Motor neuron (in vitro differentiated cells): ENCODE measurements at regions not wholly inside any gene's neighbourhood (a gene's known extent, or its start where the extent isn't known, plus 50 kb on each side); places are given as distances from the start of the nearest gene placed in this dataset.

Experiments used
- ATAC-seq, 8 experiments: fragments of 200-7000 bp; cut with Tn5 transposase; replicated peaks in 6 of 8; 2 replicates each; pipeline ENCODE4 v1.8.0; 2021; ENCODE audit warnings: mild to moderate bottlenecking in 8 of 8, moderate library complexity in 8 of 8
- H3K27ac ChIP-seq, 2 donors: fragments of 250-450 bp; sonication (Bioruptor Pico); 2 replicates each; pipeline ENCODE4 v1.9.0; 2021; ENCODE audit warnings: antibody characterized with exemption in 2 of 2, mild to moderate bottlenecking in 2 of 2, moderate library complexity in 1 of 2
- H3K4me1 ChIP-seq, 2 donors: fragments of 250-450 bp; sonication (Bioruptor Pico); replicated peaks in 1 of 2; 2 replicates each; pipeline ENCODE4 v1.6.1; 2021; ENCODE audit warnings: antibody characterized with exemption in 2 of 2, mild to moderate bottlenecking in 2 of 2, moderate library complexity in 1 of 2
- H3K4me3 ChIP-seq, 5 donors: fragments of 250-450 bp; sonication (Bioruptor Pico); 2 replicates each; pipeline ENCODE4 v1.9.0; 2021; ENCODE audit warnings: antibody characterized with exemption in 5 of 5, mild to moderate bottlenecking in 5 of 5, moderate library complexity in 4 of 5
- WGBS, 10 experiments: fragments of 450-650 bp; shearing (Covaris generic); methylation state at CpG; one replicate each; pipeline ENCODE4 v1.0.0; 2022; 5-methylcytosine and 5-hydroxymethylcytosine counted together
- in situ Hi-C, 9 experiments: fragments of 400-800 bp; cut with MboI; loops; one replicate each; pipeline ENCODE4 v1.15.0; 2021; ENCODE audit warnings: low sequenced_read_pairs in 9 of 9, low pct_unique_long_range_greater_than_20kb in 2 of 9; ENCODE audit not compliant: unreplicated experiment in 9 of 9

DNA sequence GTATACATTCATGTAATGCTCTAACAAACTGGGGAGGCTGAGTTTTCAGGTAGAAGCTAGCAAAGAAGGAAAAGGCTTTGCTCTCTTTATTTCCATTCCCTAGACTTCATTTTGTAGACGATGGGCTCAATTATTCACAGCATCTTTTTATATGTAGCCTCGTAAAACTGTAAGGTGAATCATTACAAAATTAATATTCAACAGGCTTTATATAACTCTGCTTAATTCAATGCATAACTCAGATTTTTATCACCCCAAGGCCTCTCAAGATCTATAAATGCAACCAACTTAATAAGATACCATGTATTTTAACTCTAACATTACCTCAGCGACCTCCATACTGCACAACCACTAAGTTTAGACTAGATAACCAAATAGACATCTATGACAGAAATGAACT, 63.0 kb upstream of the FRMD4B start:
- ATAC-seq, result no peak
- 13 to 100% (median 91%) methylated on average over 2 to 3 of the region's 3 CpGs for WGBS, 10 experiments
- Histone ChIP-seq H3K4me1 (peaks cover 0 to 7% of the 10 kb centered on the region in 2 donors), H3K4me3 (no peak overlapping the region), H3K27ac (no peak overlapping the region)
- in situ Hi-C loops, result loop anchor here in 2 of 9 experiments (25.0 kb wide), 1 partner anchor 213 kb away; no protein-coding TSS in a partner anchor

DNA sequence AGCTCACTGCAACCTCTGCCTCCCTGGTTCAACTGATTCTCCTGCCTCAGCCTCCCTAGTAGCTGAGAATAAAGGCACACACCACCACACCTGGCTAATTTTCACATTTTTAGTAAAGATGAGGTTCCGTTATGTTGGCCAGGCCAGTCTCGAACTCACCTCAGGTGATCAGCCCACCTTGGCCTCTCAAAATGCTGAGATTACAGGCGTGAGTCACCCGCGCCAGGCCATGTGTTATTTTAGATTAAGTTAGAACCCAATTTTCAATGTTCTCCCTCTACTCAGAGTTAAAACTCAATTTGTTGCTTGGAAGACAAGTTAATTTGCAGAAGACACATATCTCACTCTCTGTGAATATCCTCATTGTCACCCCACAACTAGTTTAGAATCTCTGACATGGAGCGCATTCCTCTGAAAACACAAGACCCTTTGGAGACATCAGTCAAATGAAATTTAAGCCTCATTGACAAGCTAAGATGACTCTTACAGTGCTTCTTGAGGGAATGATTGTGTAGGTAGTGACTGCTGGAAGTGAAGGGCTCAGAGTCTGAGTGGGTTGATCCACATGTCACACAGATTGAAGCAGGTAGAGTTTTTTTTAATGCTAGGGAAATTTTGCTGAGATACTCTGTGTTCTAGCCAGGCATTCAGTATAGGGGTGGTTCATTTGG, 60.6 kb upstream of the FRMD4B start:
- in situ Hi-C loops, result loop anchor here in 2 of 9 experiments (25.0 kb wide), 1 partner anchor 216 kb away; no protein-coding TSS in a partner anchor
- WGBS, 10 experiments, result 70 to 100% (median 99%) methylated on average over 2 to 6 of the region's 6 CpGs; no CpG with 5 or more reads in 3 of the 10 experiments
- H3K27ac ChIP-seq, result no peak overlapping the region
- no peak overlapping the region for H3K4me3 ChIP-seq
- H3K4me1 ChIP-seq, result peaks cover 2 to 17% of the 10 kb centered on the region in 2 donors
- no peak for ATAC-seq

DNA sequence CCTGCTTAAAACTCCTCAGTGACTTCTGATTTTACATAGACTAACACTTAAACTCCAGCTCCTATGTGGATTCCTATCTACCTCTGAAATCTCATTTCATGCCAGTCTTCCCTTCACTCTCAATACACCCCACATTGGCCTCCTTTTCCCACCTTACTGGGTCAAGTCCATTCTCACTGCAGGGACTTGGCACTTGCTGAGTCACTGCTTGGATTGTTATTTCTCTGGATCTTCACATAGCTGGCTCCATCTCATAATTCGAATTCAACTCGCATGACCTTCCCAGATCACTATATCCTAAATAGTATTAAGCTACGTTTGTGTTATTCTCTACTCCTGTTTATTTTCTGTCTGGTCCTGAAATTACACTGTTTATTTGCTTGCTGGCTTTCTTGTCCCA, 59.6 kb upstream of the FRMD4B start:
- WGBS, 10 experiments, result 42 to 100% (median 92%) methylated on average over 1 to 3 of the region's 3 CpGs; no CpG with 5 or more reads in 4 of the 10 experiments
- H3K27ac ChIP-seq, result no peak overlapping the region
- in situ Hi-C loops, result loop anchor here in 2 of 9 experiments (25.0 kb wide), 1 partner anchor 217 kb away; no protein-coding TSS in a partner anchor
- ATAC-seq, result peak in 1 of 8 experiments; percentile 45
- no peak overlapping the region for H3K4me3 ChIP-seq
- H3K4me1 ChIP-seq, result peaks cover 2 to 12% of the 10 kb centered on the region in 2 donors

DNA sequence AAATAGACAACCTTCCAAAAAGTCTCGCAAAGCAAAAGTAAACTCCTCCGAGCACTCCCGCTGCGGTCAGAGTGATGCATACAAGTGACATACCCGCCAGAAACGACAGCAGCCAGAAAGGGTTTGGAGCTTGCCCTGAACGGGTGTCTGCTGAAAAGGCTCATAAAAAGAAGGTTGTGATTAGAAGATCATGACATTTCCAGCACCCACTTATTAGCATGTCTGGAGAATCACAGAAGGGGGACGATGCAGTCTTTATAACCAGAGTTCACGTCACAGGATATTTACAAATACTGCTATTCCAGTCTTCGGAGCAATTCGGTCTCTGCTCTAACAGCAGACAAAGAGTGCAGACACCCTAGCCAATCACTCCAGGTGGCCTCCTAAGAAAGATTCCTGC, 59.1 kb upstream of the FRMD4B start:
- Histone ChIP-seq H3K4me1 (peaks cover 2 to 12% of the 10 kb centered on the region in 2 donors), H3K4me3 (no peak overlapping the region), H3K27ac (no peak overlapping the region)
- in situ Hi-C loops, result loop anchor here in 2 of 9 experiments (25.0 kb wide), 1 partner anchor 217 kb away; no protein-coding TSS in a partner anchor
- 0 to 100% (median 83%) methylated on average over 1 to 11 of the region's 11 CpGs for WGBS, 10 experiments
- peak in 3 of 8 experiments; percentile 66 to 87 (median 69) for ATAC-seq

DNA sequence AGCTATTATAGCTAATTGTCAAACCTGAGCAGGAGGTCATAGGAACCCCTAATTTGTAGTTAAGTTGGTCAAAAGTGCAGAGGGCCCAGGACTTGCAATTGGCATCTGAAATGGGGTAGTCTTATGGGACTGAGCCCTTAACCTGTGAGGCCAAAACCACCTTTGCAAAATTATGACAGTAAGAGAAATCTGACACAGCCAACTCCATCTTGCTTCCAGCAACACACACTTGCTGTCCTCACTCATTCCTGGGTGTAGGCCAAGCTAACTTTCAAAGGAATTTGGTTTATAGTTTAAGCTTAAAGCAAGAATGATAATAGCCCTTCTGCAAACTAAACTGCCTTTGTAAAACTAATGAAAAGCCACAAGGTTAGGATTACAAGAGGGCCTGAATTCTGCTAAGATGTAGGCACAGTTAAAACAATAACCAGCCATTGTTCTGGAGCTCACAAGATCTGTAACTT, 57.6 kb upstream of the FRMD4B start:
- H3K4me3 ChIP-seq, result no peak overlapping the region
- no peak for ATAC-seq
- no peak overlapping the region for H3K27ac ChIP-seq
- in situ Hi-C loops, result loop anchor here in 2 of 9 experiments (25.0 kb wide), 1 partner anchor 219 kb away; no protein-coding TSS in a partner anchor
- H3K4me1 ChIP-seq, result peaks cover 2 to 12% of the 10 kb centered on the region in 2 donors

DNA sequence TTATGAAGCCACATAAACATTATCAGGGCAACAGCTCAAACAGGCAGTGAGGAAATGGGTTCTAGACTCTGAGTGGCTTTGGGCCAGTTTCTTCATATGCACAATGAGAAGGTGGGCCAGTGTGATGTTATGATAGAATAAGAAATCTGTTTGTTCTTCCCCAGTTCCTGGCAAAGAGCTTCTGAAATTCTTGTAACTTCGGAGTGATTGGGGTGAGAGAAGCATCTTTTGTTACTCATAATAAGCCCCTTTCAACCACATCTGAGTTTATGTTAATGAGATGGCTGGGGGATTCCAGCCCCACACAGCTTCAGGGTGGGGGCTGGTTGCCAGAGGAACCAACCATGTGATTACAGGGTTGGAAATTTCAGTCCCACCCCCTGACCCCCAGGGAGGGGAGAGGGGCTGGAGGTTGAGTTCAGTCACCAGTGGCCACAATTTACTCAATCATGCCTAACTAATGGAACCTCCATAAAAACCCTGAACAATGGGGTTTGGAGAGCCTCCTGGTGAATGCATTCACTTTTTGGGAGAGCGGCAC, 57.0 kb upstream of the FRMD4B start:
- 50 to 100% (median 69%) methylated on average over 1 to 2 of the region's 2 CpGs; no CpG with 5 or more reads in 6 of the 10 experiments for WGBS, 10 experiments
- H3K4me3 ChIP-seq, result no peak overlapping the region
- in situ Hi-C loops, result loop anchor here in 2 of 9 experiments (25.0 kb wide), 1 partner anchor 219 kb away; no protein-coding TSS in a partner anchor
- H3K27ac ChIP-seq, result no peak overlapping the region
- peak in 5 of 8 experiments; percentile 13 to 51 (median 35) for ATAC-seq
- H3K4me1 ChIP-seq, result peaks cover 2 to 12% of the 10 kb centered on the region in 2 donors

DNA sequence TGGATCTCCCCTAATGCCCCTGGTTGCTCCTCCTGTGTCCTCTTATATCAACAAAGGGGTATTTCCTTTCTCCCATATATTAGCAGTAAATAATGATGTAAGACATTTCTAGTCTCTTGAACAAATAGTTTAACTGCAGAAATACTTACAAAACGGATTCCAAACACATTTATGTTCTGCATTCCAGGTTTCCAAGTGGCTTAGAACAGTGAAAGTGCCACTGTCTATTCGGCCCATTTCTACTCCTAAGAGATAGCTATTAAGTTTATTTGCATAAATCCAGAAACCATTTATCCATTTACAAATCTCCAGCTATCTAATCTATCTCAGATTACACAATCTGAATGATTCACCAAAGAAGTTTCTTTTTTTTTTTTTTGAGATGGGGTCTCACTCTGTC, 55.8 kb upstream of the FRMD4B start:
- H3K4me3 ChIP-seq, result no peak overlapping the region
- 17 to 100% (median 70%) methylated on average over 1 to 2 of the region's 2 CpGs; no CpG with 5 or more reads in 1 of the 10 experiments for WGBS, 10 experiments
- ATAC-seq, result peak in 1 of 8 experiments; percentile 84
- H3K4me1 ChIP-seq, result peaks cover 2 to 12% of the 10 kb centered on the region in 2 donors
- in situ Hi-C loops, result loop anchor here in 2 of 9 experiments (25.0 kb wide), 1 partner anchor 221 kb away; no protein-coding TSS in a partner anchor
- no peak overlapping the region for H3K27ac ChIP-seq

DNA sequence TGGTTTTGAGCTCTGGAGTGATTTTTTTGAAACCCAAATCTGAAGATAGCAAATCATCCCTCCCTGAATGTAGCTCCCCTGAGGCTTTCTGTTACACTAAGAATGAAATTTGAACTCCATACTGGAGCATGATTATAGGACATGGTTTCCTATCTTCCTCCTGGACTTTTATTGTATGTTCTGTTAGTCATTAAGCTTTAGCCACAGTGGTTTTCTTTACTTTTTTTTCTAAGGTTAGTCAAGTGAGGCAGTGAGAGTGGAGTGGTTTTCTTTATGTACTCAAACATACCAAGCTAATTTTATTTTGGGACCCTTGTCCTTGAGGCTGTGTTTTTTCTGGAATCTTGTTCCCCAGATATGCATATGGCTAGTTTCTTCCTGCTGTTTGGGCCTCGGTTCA, 55.2 kb upstream of the FRMD4B start:
- in situ Hi-C loops, result loop anchor here in 2 of 9 experiments (25.0 kb wide), 1 partner anchor 221 kb away; no protein-coding TSS in a partner anchor
- Histone ChIP-seq H3K4me1 (peaks cover 2 to 12% of the 10 kb centered on the region in 2 donors), H3K27ac (no peak overlapping the region), H3K4me3 (no peak overlapping the region)
- whole genome bisulfite sequencing, 10 experiments, result 11 to 83% (median 60%) methylated on average over 1 of the region's 1 CpG; no CpG with 5 or more reads in 1 of the 10 experiments
- no peak for ATAC-seq

DNA sequence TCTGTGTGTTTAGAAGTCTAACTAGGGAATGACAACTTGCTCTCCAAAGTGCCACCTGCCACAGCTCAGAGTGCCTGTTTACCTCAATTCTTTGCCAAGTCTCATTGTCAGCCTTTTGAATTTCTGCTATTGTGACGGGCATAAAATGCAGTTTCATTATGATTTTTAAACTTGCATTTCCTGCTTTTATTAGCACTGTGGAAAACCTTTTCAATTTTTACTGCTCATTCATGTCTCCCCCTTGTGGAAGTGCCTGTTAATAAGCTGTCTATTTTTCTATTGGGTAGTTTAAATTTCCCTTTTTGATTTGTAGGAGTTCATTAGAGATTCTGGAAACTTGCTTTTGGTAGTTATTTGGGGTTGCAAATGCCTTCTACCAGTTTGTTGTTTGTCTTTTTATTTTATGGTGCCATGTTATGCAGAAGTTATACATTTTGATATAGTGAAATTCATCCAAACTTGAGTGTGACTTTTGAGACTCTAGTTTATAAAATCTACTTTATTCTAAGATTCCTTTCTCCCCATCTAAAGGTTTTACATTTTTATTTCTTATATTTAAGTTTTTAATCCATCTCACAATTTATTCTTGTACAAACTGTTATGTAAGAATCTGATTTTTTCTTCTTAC, 53.9 kb upstream of the FRMD4B start:
- in situ Hi-C loops, result loop anchor here in 2 of 9 experiments (25.0 kb wide), 1 partner anchor 223 kb away; no protein-coding TSS in a partner anchor
- peak in 1 of 8 experiments; percentile 33 for ATAC-seq
- 0 to 91% (median 48%) methylated on average over 1 of the region's 1 CpG for WGBS, 10 experiments
- Histone ChIP-seq H3K27ac (no peak overlapping the region), H3K4me1 (peaks cover 2 to 12% of the 10 kb centered on the region in 2 donors), H3K4me3 (no peak overlapping the region)

DNA sequence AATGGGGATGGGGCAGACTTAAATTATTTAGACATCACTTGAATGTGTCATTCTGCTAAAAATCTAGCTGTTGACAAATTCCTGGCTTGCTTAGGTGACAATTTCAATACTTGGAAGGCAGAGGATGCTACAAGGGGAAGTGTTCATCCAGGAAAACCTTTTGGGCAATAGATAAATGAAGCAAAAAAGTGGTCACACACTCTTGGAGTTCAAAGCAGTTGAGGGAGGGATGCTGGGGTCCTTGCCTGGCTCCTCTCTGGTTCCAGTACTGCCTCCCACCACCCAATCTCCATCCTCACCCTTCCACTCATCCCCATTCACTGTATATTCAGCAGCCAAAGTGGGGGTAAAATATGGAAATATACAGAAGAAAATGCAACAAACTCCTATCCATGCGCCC, 52.6 kb upstream of the FRMD4B start:
- H3K27ac ChIP-seq, result no peak overlapping the region
- in situ Hi-C loops, result loop anchor here in 2 of 9 experiments (25.0 kb wide), 1 partner anchor 224 kb away; no protein-coding TSS in a partner anchor
- 50 to 100% (median 100%) methylated on average over 1 of the region's 1 CpG; no CpG with 5 or more reads in 5 of the 10 experiments for WGBS, 10 experiments
- ATAC-seq, result no peak
- H3K4me3 ChIP-seq, result no peak overlapping the region
- H3K4me1 ChIP-seq, result peaks cover 10 to 18% of the 10 kb centered on the region in 2 donors

DNA sequence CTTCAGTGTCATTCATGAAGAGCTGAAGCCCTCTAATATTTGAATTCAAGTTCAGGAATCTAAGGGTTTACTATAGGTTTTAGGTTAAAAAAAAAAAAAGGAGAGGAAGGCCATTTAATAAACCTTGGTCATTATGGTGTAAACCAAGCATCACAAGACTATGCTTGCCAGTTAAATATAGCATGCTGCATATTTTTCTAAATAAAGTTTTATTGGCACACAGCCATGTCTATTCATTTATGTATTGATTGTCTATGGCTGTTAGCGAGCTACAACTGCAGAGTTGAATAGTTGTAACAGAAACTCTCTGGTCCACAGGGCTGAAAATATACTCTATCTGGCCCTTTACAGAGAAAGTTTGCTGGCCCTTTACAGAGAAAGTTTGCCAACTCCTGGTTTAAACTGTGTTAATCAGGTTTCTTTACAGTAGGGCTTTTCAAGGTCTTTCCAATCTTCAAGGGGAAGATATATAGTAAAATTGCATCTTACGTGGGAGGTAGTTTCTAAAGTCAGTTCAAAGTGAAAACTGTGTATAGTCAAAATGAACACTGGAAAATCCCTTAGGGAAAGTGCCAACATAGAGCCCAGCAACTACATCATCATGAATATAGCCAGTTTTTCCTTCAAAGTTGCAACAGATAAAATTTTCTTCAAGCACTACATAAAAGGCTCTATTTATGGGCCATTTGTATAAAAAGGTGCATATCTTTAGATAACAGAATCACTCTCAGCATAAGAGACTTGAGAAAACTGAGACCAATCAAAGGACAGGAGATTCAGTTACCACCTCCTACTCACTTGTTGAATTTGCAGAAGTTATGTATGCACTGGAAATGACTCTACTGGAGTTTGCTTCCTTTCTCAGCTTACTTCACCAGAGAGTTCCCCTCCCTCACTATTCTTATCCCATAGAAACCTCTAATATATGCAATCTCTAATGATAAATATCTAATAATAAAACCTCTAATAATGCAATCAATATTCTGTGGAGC, 49.7 kb upstream of the FRMD4B start:
- in situ Hi-C loops, result loop anchor here in 2 of 9 experiments (25.0 kb wide), 1 partner anchor 227 kb away; no protein-coding TSS in a partner anchor
- H3K27ac ChIP-seq, result no peak overlapping the region
- WGBS, 10 experiments, result 27 to 100% (median 83%) methylated on average over 1 to 2 of the region's 2 CpGs; no CpG with 5 or more reads in 1 of the 10 experiments
- no peak overlapping the region for H3K4me3 ChIP-seq
- H3K4me1 ChIP-seq, result peaks cover 16 to 18% of the 10 kb centered on the region in 2 donors
- ATAC-seq, result peak in 1 of 8 experiments; percentile 64
